ENCODE measurements at regions not wholly inside any gene's neighbourhood (a gene's known extent, or its start where the extent isn't known, plus 50 kb on each side); places are given as distances from the start of the nearest gene placed in this dataset.

GRCh38 chr11:116457336-116458007 is 315.3 kb downstream of the BUD13 start:
- TF ChIP-seq PHF5A (CRISPR knock-in tag; IDR thresholded peaks at IDR 0.05; ENCODE audit: low read depth, unreplicated experiment), result no peak
- no peak for TF ChIP-seq PCBP2 (optimal IDR thresholded peaks at IDR 0.05; ENCODE audit: low read depth, low read length, poor library complexity, severe bottlenecking)
- no peak for TF ChIP-seq NR2F1 (CRISPR knock-in tag; IDR thresholded peaks at IDR 0.05)
- no peak for TF ChIP-seq CTCF (CRISPR knock-in tag; IDR thresholded peaks at IDR 0.05)
- no peak for TF ChIP-seq ZNF724P (CRISPR knock-in tag; IDR thresholded peaks at IDR 0.05; ENCODE audit: borderline replicate concordance)
- no peak for TF ChIP-seq HMGXB4 (CRISPR knock-in tag; IDR thresholded peaks at IDR 0.05; ENCODE audit: borderline replicate concordance in 1 of 2, low read depth in 1 of 2)
- TF ChIP-seq NKX3-1 (CRISPR knock-in tag; IDR thresholded peaks at IDR 0.05), result no peak
- no peak for TF ChIP-seq RAD21 (CRISPR knock-in tag; IDR thresholded peaks at IDR 0.05)
- TF ChIP-seq SP4 (CRISPR knock-in tag; IDR thresholded peaks at IDR 0.05), result no peak
- TF ChIP-seq GABPA (IDR thresholded peaks at IDR 0.05; ENCODE audit: low read depth, low read length), result no peak
- TF ChIP-seq GABPA (CRISPR knock-in tag; IDR thresholded peaks at IDR 0.05; ENCODE audit: low read depth), result no peak
- TF ChIP-seq ZFP62 (CRISPR knock-in tag; IDR thresholded peaks at IDR 0.05), result no peak
- no peak for TF ChIP-seq MAX (IDR thresholded peaks at IDR 0.05)

Data from HepG2 (cell line).